A673 (cell line): ENCODE measurements at regions not wholly inside any gene's neighbourhood (a gene's known extent, or its start where the extent isn't known, plus 50 kb on each side); places are given as distances from the start of the nearest gene placed in this dataset.

Source experiments
- CTCF ChIP-seq: fragments of 300-800, 200-600 bp; sonication (generic); conservative IDR thresholded peaks from 2 replicates; pipeline ENCODE4 v1.5.1; 2017; ENCODE audit warnings: low read depth, mild to moderate bottlenecking, antibody characterized with exemption, low read length, moderate library complexity, mixed read lengths
- EZH2 ChIP-seq: fragments of 200-600 bp; sonication (generic); IDR thresholded peaks from 2 replicates; pipeline ENCODE4 v1.6.1; 2017; ENCODE audit warnings: borderline replicate concordance, low read depth, mild to moderate bottlenecking, mixed read lengths, antibody characterized with exemption, low read length; ENCODE audit not compliant: poor library complexity, severe bottlenecking

GRCh38 chr1:208722592-208722991 is 478.4 kb upstream of the PLXNA2 start:
- TF ChIP-seq EZH2: no peak
- no peak for TF ChIP-seq CTCF
